GM12865 (cell line): ENCODE measurements at regions not wholly inside any gene's neighbourhood (a gene's known extent, or its start where the extent isn't known, plus 50 kb on each side); places are given as distances from the start of the nearest gene placed in this dataset.

ENCODE experiments used
- DNase-seq: peaks from one replicate; pipeline ENCODE4 v3.0.0; 2010; ENCODE audit warnings: low read depth
- H3K4me3 ChIP-seq: 2 replicates; pipeline ENCODE4 v1.5.1; 2011; ENCODE audit warnings: mild to moderate bottlenecking, low read depth, low read length, control low read depth
- CTCF ChIP-seq: IDR thresholded peaks from 2 replicates; pipeline ENCODE4 v1.5.1; 2011; ENCODE audit warnings: low read length, control low read depth, low read depth, inconsistent platforms; ENCODE audit not compliant: insufficient read depth; ENCODE audit errors: missing control alignments

GRCh38 chr20:21002486-21002885, 103.7 kb downstream of the LINC00237 start:
- no peak for DNase-seq
- H3K4me3 ChIP-seq = no peak overlapping the region
- TF ChIP-seq CTCF = no peak

- no peak overlapping the region for H3K4me3 ChIP-seq
Measured at GRCh38 chr20:20993372-20993771, 112.8 kb downstream of the LINC00237 start.

GRCh38 chr20:20992686-20993360, 113.3 kb downstream of the LINC00237 start:
- no peak overlapping the region for H3K4me3 ChIP-seq
- no peak for DNase-seq
- TF ChIP-seq CTCF = no peak

More at GRCh38 chr20:20993372-20993771, 112.8 kb downstream of the LINC00237 start:
- DNase-seq = no peak
- TF ChIP-seq CTCF = no peak

GRCh38 chr20:20992277-20992676, 113.9 kb downstream of the LINC00237 start:
- TF ChIP-seq CTCF = no peak
- H3K4me3 ChIP-seq = no peak overlapping the region
- no peak for DNase-seq

- DNase-seq = no peak
- no peak overlapping the region for H3K4me3 ChIP-seq
- TF ChIP-seq CTCF = no peak
Measured at GRCh38 chr20:20989081-20989480, 117.1 kb downstream of the LINC00237 start.

GRCh38 chr20:20979934-20980333, 126.2 kb downstream of the LINC00237 start:
- no peak for DNase-seq
- TF ChIP-seq CTCF = no peak
- no peak overlapping the region for H3K4me3 ChIP-seq

GRCh38 chr20:20977786-20978185, 128.4 kb downstream of the LINC00237 start:
- no peak overlapping the region for H3K4me3 ChIP-seq
- no peak for TF ChIP-seq CTCF
- DNase-seq = no peak
